Ascending aorta (tissue), 2 donors: ENCODE measurements at regions not wholly inside any gene's neighbourhood (a gene's known extent, or its start where the extent isn't known, plus 50 kb on each side); places are given as distances from the start of the nearest gene placed in this dataset.

Experiments used
- DNase-seq, 2 donors: peaks; one replicate each; pipeline ENCODE4 v3.0.0-alpha.2; 2019; ENCODE audit warnings: low spot score in 2 of 2
- H3K27ac ChIP-seq, 2 donors: fragments of 200-600 bp; sonication (generic); one replicate each; pipeline ENCODE4 v1.5.1; 2016 to 2017; ENCODE audit warnings: mild to moderate bottlenecking in 1 of 2
- H3K27me3 ChIP-seq: fragments of 200-600 bp; sonication (generic); one replicate; pipeline ENCODE4 v1.5.1; 2017
- H3K36me3 ChIP-seq, 2 donors: fragments of 200-600 bp; sonication (generic); one replicate each; pipeline ENCODE4 v1.5.1; 2016
- H3K4me1 ChIP-seq, 2 donors: fragments of 200-600 bp; sonication (generic); one replicate each; pipeline ENCODE4 v1.5.1; 2016 to 2017; ENCODE audit warnings: mild to moderate bottlenecking in 1 of 2
- H3K4me3 ChIP-seq, 2 donors: fragments of 200-600 bp; sonication (generic); one replicate each; pipeline ENCODE4 v1.5.1; 2016 to 2017; ENCODE audit warnings: mild to moderate bottlenecking in 1 of 2
- H3K9me3 ChIP-seq, 2 donors: fragments of 200-600 bp; sonication (generic); one replicate each; pipeline ENCODE4 v1.5.1; 2016
- intact Hi-C: fragments of 100-400 bp; cut with DNase I; formaldehyde crosslinking; loops from one replicate; pipeline ENCODE4 v1.15.1; 2023
- TF ChIP-seq, protein P1 (sequence below), 3 experiments: fragments of 200-600 bp in 2 of 3; fragments of 450-650 bp in 1 of 3; sonication (generic) in 2 of 3; IDR thresholded peaks; one replicate each; pipeline ENCODE4 v1.5.1; 2016 to 2019; ENCODE audit warnings: antibody characterized with exemption in 3 of 3, mild to moderate bottlenecking in 1 of 3, moderate library complexity in 1 of 3

DNA sequence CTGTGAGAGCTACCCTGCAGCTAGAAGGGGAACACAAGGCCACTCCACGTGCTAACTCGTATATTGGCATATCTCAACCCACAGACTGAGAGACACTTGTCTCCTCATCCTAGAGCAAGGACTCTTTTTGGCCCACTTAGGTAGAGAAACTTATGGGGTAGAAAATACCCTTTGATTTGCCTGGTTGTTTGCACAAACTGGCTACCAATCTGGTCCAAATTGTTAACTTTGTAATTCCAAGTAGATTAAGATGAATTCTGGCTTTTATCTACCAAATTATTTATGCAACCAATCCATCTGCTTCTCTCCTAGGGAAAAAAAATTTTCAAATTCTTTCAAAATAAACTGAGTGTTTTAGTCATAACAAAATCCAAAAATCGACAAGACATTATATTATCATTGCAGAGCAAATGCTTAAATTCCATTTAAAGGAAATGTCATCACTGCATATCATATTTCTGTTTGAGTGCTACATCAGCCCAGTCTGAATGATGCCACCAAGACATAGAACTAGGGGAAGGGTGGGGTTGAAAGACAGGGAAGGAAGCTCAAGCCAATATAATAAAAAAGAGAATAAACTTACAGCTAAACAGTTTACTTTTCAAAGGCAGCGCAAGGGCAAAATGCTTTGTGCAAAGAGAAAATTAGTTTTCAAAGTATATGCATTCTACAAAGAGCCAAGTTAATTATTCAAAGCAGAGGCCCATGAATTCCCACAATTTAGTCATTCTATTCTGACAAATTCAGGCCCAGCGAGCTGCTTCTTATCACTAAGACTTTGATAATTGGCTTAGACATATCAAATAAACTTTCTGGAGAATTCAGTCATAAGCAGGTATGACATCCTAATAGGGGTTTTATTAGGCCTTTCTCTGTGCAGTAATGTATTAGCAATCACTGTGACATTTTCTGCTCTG lies 198.0 kb downstream of the CAAP1 start:
- intact Hi-C loops: no loop called here
- no peak overlapping the region for H3K4me3 ChIP-seq
- no peaks in the 10 kb centered on the region for H3K9me3 ChIP-seq
- H3K27me3 ChIP-seq: no peaks in the 10 kb centered on the region
- no peak overlapping the region for H3K27ac ChIP-seq
- H3K36me3 ChIP-seq: no peaks in the 10 kb centered on the region
- no peak for DNase-seq
- TF ChIP-seq, protein P1, sequence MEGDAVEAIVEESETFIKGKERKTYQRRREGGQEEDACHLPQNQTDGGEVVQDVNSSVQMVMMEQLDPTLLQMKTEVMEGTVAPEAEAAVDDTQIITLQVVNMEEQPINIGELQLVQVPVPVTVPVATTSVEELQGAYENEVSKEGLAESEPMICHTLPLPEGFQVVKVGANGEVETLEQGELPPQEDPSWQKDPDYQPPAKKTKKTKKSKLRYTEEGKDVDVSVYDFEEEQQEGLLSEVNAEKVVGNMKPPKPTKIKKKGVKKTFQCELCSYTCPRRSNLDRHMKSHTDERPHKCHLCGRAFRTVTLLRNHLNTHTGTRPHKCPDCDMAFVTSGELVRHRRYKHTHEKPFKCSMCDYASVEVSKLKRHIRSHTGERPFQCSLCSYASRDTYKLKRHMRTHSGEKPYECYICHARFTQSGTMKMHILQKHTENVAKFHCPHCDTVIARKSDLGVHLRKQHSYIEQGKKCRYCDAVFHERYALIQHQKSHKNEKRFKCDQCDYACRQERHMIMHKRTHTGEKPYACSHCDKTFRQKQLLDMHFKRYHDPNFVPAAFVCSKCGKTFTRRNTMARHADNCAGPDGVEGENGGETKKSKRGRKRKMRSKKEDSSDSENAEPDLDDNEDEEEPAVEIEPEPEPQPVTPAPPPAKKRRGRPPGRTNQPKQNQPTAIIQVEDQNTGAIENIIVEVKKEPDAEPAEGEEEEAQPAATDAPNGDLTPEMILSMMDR (IDR thresholded peaks at IDR 0.05): no peak
- no peaks in the 10 kb centered on the region for H3K4me1 ChIP-seq

DNA sequence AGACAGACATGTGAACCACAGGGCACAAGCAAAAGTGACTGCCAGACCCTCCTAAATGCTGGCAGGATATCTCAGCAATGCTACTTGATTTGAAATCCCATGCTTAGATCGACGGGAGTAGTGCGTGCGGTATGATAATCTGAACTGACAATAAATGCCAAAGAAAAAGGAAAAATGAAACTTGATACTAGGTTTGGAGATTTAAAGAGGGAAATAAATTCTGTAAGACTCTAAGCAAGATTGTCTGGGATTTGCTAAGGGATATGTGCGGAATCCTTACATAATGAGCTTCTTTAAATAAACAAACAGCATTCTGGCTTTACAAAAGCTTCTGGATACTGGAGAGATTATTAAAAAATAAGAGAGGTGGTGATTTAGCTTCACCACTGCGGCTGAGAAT lies 203.6 kb downstream of the CAAP1 start:
- no peaks in the 10 kb centered on the region for H3K27me3 ChIP-seq
- H3K27ac ChIP-seq: no peak overlapping the region
- H3K9me3 ChIP-seq: no peaks in the 10 kb centered on the region
- no peak overlapping the region for H3K4me3 ChIP-seq
- DNase-seq: no peak
- no peaks in the 10 kb centered on the region for H3K4me1 ChIP-seq
- H3K36me3 ChIP-seq: no peaks in the 10 kb centered on the region
- TF ChIP-seq, protein P1 (IDR thresholded peaks at IDR 0.05): no peak
- intact Hi-C loops: no loop called here

DNA sequence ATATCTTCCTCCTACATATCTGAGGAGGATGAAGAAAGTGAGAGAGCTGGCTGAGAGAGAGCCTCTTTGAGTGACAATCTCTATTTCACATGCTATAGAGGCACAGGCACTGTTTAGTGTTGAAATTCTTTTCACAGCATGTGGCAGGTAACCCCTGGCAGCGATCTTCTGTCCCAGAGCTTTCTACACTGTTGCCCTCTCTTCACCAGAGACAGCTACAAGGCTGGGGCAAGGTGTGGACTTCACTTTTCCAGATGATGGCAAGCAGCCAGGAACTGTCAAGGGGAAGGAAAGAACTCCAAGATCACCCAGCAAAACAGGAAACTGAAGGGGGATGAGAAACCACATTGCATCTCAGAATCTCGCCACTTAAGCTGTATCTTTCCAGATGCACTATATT lies 205.2 kb downstream of the CAAP1 start:
- TF ChIP-seq, protein P1 (IDR thresholded peaks at IDR 0.05): no peak
- no peak for DNase-seq
- intact Hi-C loops: no loop called here
- H3K9me3 ChIP-seq: no peaks in the 10 kb centered on the region
- no peaks in the 10 kb centered on the region for H3K36me3 ChIP-seq
- no peak overlapping the region for H3K27ac ChIP-seq
- H3K27me3 ChIP-seq: no peaks in the 10 kb centered on the region
- H3K4me3 ChIP-seq: no peak overlapping the region
- H3K4me1 ChIP-seq: no peaks in the 10 kb centered on the region

DNA sequence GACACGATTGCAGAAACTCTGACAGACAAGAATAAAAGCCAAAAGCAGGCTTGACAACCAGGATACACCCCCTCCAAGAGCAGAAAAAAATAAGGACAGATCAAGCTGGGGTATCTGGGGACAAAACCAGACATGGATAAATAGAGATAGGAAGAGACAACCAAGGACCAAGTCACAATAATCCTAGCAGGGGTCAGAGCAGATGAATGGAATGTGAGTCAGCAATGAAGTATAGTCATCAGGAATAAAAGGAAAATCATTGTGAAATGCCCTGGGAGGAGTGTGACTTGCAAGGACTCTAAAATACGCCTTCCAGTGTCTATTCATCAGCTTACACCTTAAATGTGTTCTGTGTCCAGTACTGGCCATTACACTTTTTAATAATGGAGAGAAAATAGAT lies 206.8 kb downstream of the CAAP1 start:
- Histone ChIP-seq H3K9me3 (no peaks in the 10 kb centered on the region), H3K36me3 (no peaks in the 10 kb centered on the region), H3K27ac (no peak overlapping the region), H3K4me3 (no peak overlapping the region), H3K27me3 (no peaks in the 10 kb centered on the region), H3K4me1 (no peaks in the 10 kb centered on the region)
- intact Hi-C loops: no loop called here
- TF ChIP-seq, protein P1 (IDR thresholded peaks at IDR 0.05): no peak
- no peak for DNase-seq

DNA sequence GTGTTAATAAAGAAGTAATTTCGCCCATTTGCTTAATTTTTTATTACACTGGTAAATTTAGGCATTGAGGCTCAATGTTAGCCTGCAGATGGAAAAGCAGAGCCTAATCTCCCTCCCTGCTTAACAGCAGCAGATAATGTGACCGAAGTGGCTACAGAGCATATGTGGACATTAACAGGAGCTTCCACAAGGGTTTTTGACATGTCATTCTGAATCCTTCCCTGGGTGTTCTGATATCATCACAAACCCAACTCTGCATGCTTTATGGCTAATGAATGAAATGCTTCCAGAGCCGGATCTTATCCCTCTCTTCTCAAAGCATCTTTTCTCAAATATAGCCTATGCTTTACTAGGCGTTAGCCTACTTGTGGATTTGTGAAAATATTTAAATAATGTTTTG lies 208.6 kb downstream of the CAAP1 start:
- intact Hi-C loops: no loop called here
- Histone ChIP-seq H3K36me3 (no peaks in the 10 kb centered on the region), H3K9me3 (no peaks in the 10 kb centered on the region), H3K27me3 (no peaks in the 10 kb centered on the region), H3K4me1 (no peaks in the 10 kb centered on the region), H3K4me3 (no peak overlapping the region), H3K27ac (no peak overlapping the region)
- DNase-seq: no peak
- TF ChIP-seq, protein P1 (IDR thresholded peaks at IDR 0.05): no peak
